ENCODE measurements at regions not wholly inside any gene's neighbourhood (a gene's known extent, or its start where the extent isn't known, plus 50 kb on each side); places are given as distances from the start of the nearest gene placed in this dataset.
"Not testable (repeated sequence)": the region's sequence is repeated elsewhere in the genome, so short reads cannot be mapped to it uniquely, and the experiment has no call there.

DNA sequence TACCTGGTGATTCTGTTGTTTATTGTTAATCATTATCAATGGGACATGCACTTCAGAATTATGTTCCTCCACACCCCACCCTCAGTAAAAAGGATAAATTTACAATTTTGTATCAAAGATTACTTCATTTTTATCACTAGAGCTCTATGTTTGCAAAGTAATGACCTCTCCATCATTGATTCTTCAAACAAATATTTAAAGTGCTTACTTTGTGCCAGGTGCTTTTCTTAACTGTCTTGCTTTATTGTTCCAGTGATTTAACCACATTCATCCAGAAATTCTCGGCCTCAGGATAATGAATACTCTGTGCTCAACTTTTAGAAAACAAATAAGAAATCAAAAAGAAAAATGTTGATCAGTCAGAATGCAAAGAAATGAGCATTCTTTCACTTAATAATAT is 144.9 kb upstream of the FOXP2 start:
- Histone ChIP-seq H3K36me3 (ENCODE audit: low read depth) (no peaks in the 10 kb centered on the region), H3K27me3 (ENCODE audit: insufficient read depth, poor library complexity, severe bottlenecking) (no peaks in the 10 kb centered on the region), H3K9me3 (ENCODE audit: severe bottlenecking) (no peaks in the 10 kb centered on the region), H3K27ac (ENCODE audit: poor library complexity, severe bottlenecking) (no peak overlapping the region), H3K4me3 (ENCODE audit: severe bottlenecking) (no peak overlapping the region), H3K4me1 (ENCODE audit: insufficient read depth, poor library complexity, severe bottlenecking) (no peaks in the 10 kb centered on the region)
- DNase-seq (ENCODE audit: low spot score) (no peak), ATAC-seq (ENCODE audit: low read depth) (no peak)
- TF ChIP-seq CTCF (IDR thresholded peaks at IDR 0.05; ENCODE audit: poor library complexity, severe bottlenecking): no peak

- not testable (repeated sequence) for H3K36me3 ChIP-seq (ENCODE audit: low read depth); H3K9me3 ChIP-seq (ENCODE audit: severe bottlenecking); ATAC-seq (ENCODE audit: low read depth); DNase-seq (ENCODE audit: low spot score); H3K27me3 ChIP-seq (ENCODE audit: insufficient read depth, poor library complexity, severe bottlenecking); H3K27ac ChIP-seq (ENCODE audit: poor library complexity, severe bottlenecking); H3K4me3 ChIP-seq (ENCODE audit: severe bottlenecking); H3K4me1 ChIP-seq (ENCODE audit: insufficient read depth, poor library complexity, severe bottlenecking)
Measured at GRCh38 chr7:114267550-114267949, 147.1 kb upstream of the FOXP2 start.

- no peak for TF ChIP-seq CTCF (IDR thresholded peaks at IDR 0.05; ENCODE audit: poor library complexity, severe bottlenecking)
Measured at GRCh38 chr7:114264023-114264422, 150.6 kb upstream of the FOXP2 start.

DNA sequence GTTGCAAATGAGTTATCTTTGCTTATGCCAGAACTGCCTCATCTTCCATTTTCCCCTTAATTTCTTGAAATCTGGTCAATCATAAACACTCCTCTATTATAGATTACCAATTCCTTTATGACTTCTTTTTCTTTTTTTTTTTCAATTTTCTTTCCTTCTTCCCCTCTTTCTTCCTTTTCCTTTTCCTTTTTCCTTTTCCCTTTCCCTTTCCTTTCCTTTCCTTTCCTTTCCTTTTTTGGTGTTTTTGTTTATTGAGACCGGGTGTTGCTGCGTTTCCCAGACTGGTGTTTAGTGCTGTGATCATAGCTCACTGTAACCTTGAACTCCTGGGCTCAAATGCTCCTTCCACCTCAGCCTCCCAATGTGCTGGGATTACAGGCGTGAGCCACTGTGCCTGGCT is 151.4 kb upstream of the FOXP2 start:
- Histone ChIP-seq H3K27me3 (ENCODE audit: insufficient read depth, poor library complexity, severe bottlenecking) (no peaks in the 10 kb centered on the region), H3K27ac (ENCODE audit: poor library complexity, severe bottlenecking) (no peak overlapping the region), H3K9me3 (ENCODE audit: severe bottlenecking) (no peaks in the 10 kb centered on the region), H3K4me1 (ENCODE audit: insufficient read depth, poor library complexity, severe bottlenecking) (no peaks in the 10 kb centered on the region), H3K4me3 (ENCODE audit: severe bottlenecking) (no peak overlapping the region), H3K36me3 (ENCODE audit: low read depth) (no peaks in the 10 kb centered on the region)
- ATAC-seq (ENCODE audit: low read depth) (no peak), DNase-seq (ENCODE audit: low spot score) (no peak)
- no peak for TF ChIP-seq CTCF (IDR thresholded peaks at IDR 0.05; ENCODE audit: poor library complexity, severe bottlenecking)

More at GRCh38 chr7:114264023-114264422, 150.6 kb upstream of the FOXP2 start:
- no peaks in the 10 kb centered on the region for H3K27me3 ChIP-seq (ENCODE audit: insufficient read depth, poor library complexity, severe bottlenecking)
- no peak overlapping the region for H3K4me3 ChIP-seq (ENCODE audit: severe bottlenecking)
- H3K9me3 ChIP-seq (ENCODE audit: severe bottlenecking): no peaks in the 10 kb centered on the region
- ATAC-seq (ENCODE audit: low read depth) (0 out of 3 replicates have a peak, but pooled peaks have one; percentile 35), DNase-seq (ENCODE audit: low spot score) (no peak)
- H3K36me3 ChIP-seq (ENCODE audit: low read depth): no peaks in the 10 kb centered on the region
- H3K27ac ChIP-seq (ENCODE audit: poor library complexity, severe bottlenecking): no peak overlapping the region
- H3K4me1 ChIP-seq (ENCODE audit: insufficient read depth, poor library complexity, severe bottlenecking): no peaks in the 10 kb centered on the region

GRCh38 chr7:114255404-114255841 is 159.2 kb upstream of the FOXP2 start:
- TF ChIP-seq CTCF (IDR thresholded peaks at IDR 0.05; ENCODE audit: poor library complexity, severe bottlenecking): no peak
- H3K27me3 ChIP-seq (ENCODE audit: insufficient read depth, poor library complexity, severe bottlenecking): no peaks in the 10 kb centered on the region
- H3K4me3 ChIP-seq (ENCODE audit: severe bottlenecking): no peak overlapping the region
- no peak overlapping the region for H3K27ac ChIP-seq (ENCODE audit: poor library complexity, severe bottlenecking)
- no peaks in the 10 kb centered on the region for H3K4me1 ChIP-seq (ENCODE audit: insufficient read depth, poor library complexity, severe bottlenecking)
- ATAC-seq (ENCODE audit: low read depth) (no peak), DNase-seq (ENCODE audit: low spot score) (no peak)
- no peaks in the 10 kb centered on the region for H3K9me3 ChIP-seq (ENCODE audit: severe bottlenecking)
- no peaks in the 10 kb centered on the region for H3K36me3 ChIP-seq (ENCODE audit: low read depth)
